GM21526 (cell line): ENCODE measurements at regions not wholly inside any gene's neighbourhood (a gene's known extent, or its start where the extent isn't known, plus 50 kb on each side); places are given as distances from the start of the nearest gene placed in this dataset.

Source experiments
- ATAC-seq: cut with Tn5 transposase; IDR thresholded peaks from one replicate; pipeline ENCODE4 v1.9.1; 2021; ENCODE audit warnings: moderate library complexity; ENCODE audit not compliant: unreplicated experiment, low FRiP score

GRCh38 chr6:9437836-9438235, 977.0 kb downstream of the TFAP2A start:
- ATAC-seq: no peak

DNA sequence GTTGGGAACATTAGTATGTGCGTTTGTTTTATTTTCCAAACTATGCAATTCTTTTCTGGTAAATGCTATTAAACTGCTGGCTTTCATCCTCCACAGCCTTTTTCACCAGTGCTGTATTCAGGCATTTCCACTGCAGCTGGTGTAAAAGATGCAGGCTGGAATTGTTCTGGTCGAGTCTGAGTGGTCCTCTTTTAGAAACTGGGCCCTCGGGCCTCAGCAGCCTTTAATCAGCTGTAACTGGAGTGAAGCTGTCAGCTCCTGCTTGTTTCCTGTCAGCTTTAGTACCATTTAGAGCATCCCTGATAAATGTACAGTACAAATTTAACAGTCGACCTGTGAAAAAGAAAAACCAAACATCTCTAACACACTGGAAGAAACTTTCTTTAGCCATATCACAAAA, 979.6 kb downstream of the TFAP2A start:
- ATAC-seq: no peak

- no peak for ATAC-seq
These were observed 982.9 kb downstream of the TFAP2A start for GRCh38 chr6:9431945-9432344.

DNA sequence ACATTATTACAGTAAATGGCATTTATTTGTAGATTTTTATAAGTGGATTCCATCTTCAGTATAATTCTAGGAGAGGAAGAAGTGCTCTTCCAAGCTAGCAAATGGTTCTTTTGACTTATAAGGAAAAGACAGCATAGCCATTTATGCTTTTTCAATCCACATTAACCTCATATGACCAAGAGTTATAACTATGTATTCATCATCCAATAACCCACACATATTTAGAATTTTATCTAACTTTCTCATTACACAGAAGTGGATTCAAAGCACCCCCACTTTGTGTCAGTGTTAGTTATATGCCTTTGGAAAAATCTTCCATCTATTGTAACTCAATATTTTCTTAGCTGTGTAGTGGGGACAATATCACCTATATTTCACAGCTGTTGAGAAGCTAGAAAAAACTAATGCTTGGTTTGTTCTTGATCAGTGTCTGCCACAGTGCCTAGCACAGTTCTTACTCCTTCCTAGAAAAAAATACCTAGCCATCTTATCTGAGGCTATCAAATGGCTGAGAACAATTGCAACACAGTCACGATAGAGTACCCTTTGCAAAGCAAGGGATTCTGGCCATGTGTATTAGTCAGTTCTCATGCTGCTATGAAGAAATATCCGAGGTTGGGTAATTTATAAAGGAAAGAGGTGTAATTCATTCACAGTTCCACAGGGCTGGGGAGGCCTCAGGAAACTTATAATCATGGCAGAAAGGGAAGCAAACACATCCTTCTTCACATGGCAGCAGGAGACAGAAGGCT, 986.3 kb downstream of the TFAP2A start:
- no peak for ATAC-seq

DNA sequence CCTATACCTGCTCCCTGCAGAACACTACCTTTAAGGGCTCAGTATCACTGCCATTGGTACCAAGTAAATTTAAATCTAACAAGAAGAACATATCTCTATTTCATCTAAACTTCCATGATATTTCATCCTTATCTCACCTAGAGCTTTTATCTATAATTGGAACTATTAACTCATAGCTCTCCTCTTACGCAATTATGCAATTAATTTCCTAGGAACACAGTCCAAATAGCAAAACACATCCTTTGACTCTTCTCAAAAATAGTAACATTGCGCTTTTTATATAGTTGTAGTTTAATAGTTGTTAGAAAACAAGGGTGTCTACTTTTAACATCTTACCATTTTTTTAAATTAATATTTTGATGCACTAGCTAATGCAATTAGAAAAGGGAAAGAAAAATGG, 986.8 kb upstream of the SLC35B3 start:
- no peak for ATAC-seq

- ATAC-seq: no peak
These were observed 985.1 kb upstream of the SLC35B3 start for GRCh38 chr6:9420316-9421015.

DNA sequence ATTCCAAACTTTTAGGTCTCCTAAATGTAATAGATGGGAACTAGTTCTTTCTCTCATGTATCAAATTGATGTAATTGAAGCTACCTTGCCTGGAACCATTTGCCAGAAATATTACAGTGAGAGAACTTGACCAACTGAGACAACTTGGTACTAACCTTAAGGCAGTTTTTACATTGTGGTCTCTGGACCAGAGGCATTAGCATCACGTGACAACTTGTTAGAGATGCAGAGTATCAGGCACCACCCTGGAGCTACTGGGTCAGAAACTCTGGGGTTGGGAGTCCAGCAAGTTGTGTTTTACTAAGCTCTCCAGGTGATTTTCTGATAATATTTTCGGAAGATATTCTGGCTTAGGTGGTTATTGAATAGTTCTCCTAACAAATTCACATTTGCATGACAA, 982.1 kb upstream of the SLC35B3 start:
- ATAC-seq: no peak

DNA sequence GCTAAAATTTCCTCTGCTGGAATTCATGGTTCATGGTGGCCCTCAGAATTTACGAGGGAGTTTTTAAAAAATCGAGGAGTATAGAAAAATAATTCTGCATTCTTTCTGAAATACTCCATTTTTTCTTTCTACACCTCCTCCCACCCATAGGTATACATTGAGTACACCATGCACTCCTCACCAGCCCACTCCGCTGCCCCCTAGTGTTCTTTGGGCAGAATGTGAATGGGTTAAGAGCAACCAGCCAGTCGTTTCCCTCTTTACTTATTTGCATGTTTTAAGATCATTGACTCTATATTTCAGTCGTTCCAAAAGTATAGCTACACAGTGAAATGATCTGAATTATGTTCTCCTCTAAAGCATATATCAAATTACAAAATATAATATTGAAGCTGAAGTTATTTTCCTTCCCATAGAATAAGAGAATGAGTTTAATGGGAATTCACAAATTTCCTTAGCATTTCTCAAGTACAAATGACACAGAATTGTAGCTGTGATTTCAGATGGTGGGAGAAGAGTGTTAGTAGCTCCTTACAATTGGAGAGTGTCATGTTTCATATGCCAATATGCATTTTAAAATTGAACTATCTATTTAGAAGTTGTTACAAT, 977.7 kb upstream of the SLC35B3 start:
- peak; percentile 75 for ATAC-seq

DNA sequence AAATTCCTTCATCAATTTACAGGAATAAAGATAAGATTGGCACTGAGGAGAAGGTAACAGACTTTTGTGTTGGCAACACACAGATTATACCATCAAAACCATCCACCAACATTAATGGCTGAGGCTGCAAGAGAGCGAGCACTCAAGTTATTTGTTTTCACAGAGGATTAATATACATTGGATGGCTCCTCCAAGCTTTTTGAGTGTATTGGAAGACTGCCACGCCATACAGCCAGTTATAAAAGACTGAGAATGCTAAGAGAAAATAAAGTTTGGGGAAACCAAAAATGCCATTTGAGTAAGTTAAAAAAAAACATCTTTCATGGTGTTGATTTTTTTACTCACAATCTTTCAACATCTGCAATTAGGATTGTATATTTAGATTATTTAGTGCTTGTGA, 973.8 kb upstream of the SLC35B3 start:
- no peak for ATAC-seq

DNA sequence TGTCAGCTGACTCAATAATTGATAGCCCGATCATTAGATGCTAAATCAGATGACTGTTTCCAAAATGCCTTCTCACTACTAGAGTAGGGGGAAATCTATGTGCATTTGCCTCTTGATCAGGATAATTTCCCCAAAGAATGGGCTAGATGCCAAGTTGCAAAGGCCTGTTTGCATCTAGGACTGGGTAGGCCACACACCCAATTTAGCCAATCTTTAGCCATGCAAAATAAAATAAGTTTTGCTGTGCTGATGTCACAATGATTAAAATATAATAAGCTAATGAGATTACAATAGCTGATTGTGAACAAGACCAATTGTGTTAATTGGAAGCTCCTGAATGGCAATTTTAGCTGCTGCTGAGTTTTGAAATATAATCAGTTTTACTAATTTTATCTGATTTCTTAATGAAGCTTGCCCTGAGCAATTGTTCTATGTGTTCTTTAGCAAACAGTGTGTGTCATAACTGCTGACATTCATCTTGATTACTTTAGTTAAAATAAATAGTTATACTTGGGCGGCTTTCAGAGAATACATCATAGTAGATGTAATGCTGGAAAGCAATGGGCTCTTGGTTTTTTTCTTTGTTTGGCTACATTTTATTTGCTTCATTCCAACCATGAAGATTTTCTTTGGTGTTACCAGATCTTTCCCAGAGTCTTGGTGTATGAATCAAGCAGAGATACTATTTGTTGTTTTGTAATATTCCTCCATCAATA, 973.2 kb upstream of the SLC35B3 start:
- no peak for ATAC-seq

- no peak for ATAC-seq
These were observed 970.5 kb upstream of the SLC35B3 start for GRCh38 chr6:9405825-9406224.

- no peak for ATAC-seq
These were observed 970.0 kb upstream of the SLC35B3 start for GRCh38 chr6:9405369-9405768.

GRCh38 chr6:9404351-9405146, 969.2 kb upstream of the SLC35B3 start:
- ATAC-seq: no peak

GRCh38 chr6:9403736-9404135, 968.4 kb upstream of the SLC35B3 start:
- no peak for ATAC-seq

DNA sequence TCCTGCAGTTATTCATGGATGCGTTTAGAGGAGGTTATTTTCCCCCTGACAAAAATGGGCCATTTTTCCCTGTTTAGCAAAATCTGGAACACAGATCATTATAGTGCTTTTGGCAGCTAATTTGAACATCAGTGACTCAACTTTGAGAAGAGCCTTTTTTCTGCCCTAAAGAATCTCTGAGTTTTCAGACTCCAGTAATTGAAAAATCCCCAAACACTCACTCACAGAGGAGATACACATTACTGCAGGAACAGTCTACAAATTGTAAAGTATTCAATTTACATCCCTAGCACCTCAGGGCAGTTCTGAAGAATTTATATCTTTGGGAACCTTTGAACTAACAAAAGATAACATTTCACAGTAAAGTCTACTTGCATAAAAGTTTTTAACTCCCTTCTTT, 966.6 kb upstream of the SLC35B3 start:
- ATAC-seq: no peak

- ATAC-seq: no peak
These were observed 964.6 kb upstream of the SLC35B3 start for GRCh38 chr6:9399916-9400315.

- ATAC-seq: no peak
These were observed 963.5 kb upstream of the SLC35B3 start for GRCh38 chr6:9398767-9399373.

GRCh38 chr6:9398071-9398766, 962.9 kb upstream of the SLC35B3 start:
- ATAC-seq: no peak

DNA sequence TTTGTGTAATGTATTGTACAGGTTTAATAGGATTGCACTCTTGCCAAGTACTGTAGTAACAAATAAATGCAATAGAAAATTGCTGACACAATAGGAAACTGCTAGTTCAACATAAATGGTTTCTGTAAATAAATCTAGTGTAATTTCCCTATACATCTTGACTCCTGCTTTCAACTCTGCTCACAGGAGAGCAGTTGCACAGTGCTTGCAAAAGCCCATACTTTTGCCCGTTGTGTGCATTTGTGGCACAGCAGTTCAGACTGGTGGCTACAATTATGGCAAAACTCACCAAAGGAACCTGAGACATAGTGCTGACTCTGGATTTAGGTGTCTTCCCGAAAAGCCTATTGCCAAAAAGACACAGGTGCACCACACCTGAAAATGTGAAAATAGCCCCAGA, 953.3 kb upstream of the SLC35B3 start:
- ATAC-seq: no peak
